ENCODE measurements at regions not wholly inside any gene's neighbourhood (a gene's known extent, or its start where the extent isn't known, plus 50 kb on each side); places are given as distances from the start of the nearest gene placed in this dataset.

DNA sequence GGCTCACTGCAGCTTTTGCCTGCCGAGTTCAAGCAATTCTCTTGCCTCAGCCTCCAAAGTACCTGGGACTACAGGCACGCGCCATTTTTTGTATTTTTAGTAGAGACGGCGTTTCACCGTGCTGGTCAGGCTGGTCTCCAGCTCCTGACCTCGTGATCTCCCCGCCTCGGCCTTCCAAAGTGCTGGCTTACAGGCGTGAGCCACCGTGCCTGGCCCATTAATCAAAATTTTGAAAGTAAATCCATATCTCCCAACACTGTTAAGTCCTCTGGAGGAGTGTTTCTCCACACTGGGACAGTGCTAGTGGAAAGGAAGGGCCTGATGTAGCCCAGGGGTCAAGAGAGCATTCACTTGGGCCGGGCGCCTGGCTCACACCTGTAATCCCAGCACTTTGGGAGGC lies 644.6 kb downstream of the SH2D4B start:
- TF ChIP-seq, protein P1, sequence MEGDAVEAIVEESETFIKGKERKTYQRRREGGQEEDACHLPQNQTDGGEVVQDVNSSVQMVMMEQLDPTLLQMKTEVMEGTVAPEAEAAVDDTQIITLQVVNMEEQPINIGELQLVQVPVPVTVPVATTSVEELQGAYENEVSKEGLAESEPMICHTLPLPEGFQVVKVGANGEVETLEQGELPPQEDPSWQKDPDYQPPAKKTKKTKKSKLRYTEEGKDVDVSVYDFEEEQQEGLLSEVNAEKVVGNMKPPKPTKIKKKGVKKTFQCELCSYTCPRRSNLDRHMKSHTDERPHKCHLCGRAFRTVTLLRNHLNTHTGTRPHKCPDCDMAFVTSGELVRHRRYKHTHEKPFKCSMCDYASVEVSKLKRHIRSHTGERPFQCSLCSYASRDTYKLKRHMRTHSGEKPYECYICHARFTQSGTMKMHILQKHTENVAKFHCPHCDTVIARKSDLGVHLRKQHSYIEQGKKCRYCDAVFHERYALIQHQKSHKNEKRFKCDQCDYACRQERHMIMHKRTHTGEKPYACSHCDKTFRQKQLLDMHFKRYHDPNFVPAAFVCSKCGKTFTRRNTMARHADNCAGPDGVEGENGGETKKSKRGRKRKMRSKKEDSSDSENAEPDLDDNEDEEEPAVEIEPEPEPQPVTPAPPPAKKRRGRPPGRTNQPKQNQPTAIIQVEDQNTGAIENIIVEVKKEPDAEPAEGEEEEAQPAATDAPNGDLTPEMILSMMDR (IDR thresholded peaks at IDR 0.05) = no peak
- TF ChIP-seq POLR2AphosphoS5 (IDR thresholded peaks at IDR 0.05) = no peak
- TF ChIP-seq POLR2A (IDR thresholded peaks at IDR 0.05) = no peak
- no peak for TF ChIP-seq EP300 (IDR thresholded peaks at IDR 0.05)
